PC-3 (cell line): ENCODE measurements at regions not wholly inside any gene's neighbourhood (a gene's known extent, or its start where the extent isn't known, plus 50 kb on each side); places are given as distances from the start of the nearest gene placed in this dataset.
"Not testable (repeated sequence)": the region's sequence is repeated elsewhere in the genome, so short reads cannot be mapped to it uniquely, and the experiment has no call there.

Experiments used
- ATAC-seq: fragments of 200-7000 bp; cut with Tn5 transposase; 2 replicates; pipeline ENCODE4 v1.9.1; 2020; ENCODE audit warnings: mild to moderate bottlenecking, moderate library complexity
- BruUV-seq: library from RNA; stranded (reverse); fragments of 400-500 nt; replicated peaks from 2 replicates; lab custom pipeline; 2021; lab: Mats Ljungman, UMichigan
- CTCF ChIA-PET: fragments of 300-600 bp; sonication (Branson Sonifier 250); formaldehyde crosslinking; loops from one replicate; lab custom pipeline; 2022; ENCODE audit warnings: antibody characterized with exemption; lab: Charles Lee
- POLR2A ChIA-PET: fragments of 300-600 bp; sonication (Branson Sonifier 250); formaldehyde crosslinking; loops from one replicate; lab custom pipeline; 2022; ENCODE audit warnings: antibody characterized with exemption; ENCODE audit not compliant: unreplicated experiment; lab: Charles Lee
- DNase-seq: peaks from one replicate; pipeline ENCODE4 v3.0.0-alpha.2; 2015
- H2AFZ ChIP-seq: fragments of 300-600 bp; sonication (generic); 2 replicates; pipeline ENCODE4 v1.6.0; 2016; ENCODE audit warnings: antibody characterized with exemption, low read length
- H3F3A ChIP-seq: fragments of 300-600 bp; sonication (generic); one replicate; pipeline ENCODE4 v1.6.0; 2017; ENCODE audit warnings: antibody characterized with exemption, low read length, control low read depth, mild to moderate bottlenecking; ENCODE audit not compliant: unreplicated experiment
- H3K27ac ChIP-seq: fragments of 300-600 bp; sonication (generic); 2 replicates; pipeline ENCODE4 v1.5.1; 2016; ENCODE audit warnings: mild to moderate bottlenecking, low read length
- H3K27me3 ChIP-seq: fragments of 300-600 bp; sonication (generic); 2 replicates; pipeline ENCODE4 v1.6.1; 2016; ENCODE audit warnings: low read length, mixed read lengths
- H3K36me3 ChIP-seq: fragments of 300-600 bp; sonication (generic); 2 replicates; pipeline ENCODE4 v1.6.1; 2016; ENCODE audit warnings: low read depth, mixed run types, low read length, mixed read lengths
- H3K4me1 ChIP-seq: fragments of 300-600 bp; sonication (generic); 2 replicates; pipeline ENCODE4 v1.5.1; 2016; ENCODE audit warnings: low read length; ENCODE audit not compliant: insufficient read depth
- H3K4me2 ChIP-seq: fragments of 300-600 bp; sonication (generic); 2 replicates; pipeline ENCODE4 v1.6.0; 2016; ENCODE audit warnings: low read length
- H3K4me3 ChIP-seq: fragments of 300-600 bp; sonication (generic); 2 replicates; pipeline ENCODE4 v1.5.1; 2016; ENCODE audit warnings: mild to moderate bottlenecking, low read length, mixed read lengths
- H3K79me2 ChIP-seq: fragments of 300-600 bp; sonication (generic); 2 replicates; pipeline ENCODE4 v1.6.1; 2017; ENCODE audit warnings: low read length, mixed read lengths
- H3K9ac ChIP-seq: fragments of 300-600 bp; sonication (generic); 2 replicates; pipeline ENCODE4 v1.6.0; 2016; ENCODE audit warnings: mild to moderate bottlenecking, low read length
- H3K9me2 ChIP-seq: fragments of 300-600 bp; sonication (generic); replicated peaks from 2 replicates; pipeline ENCODE4 v1.6.1; 2016; ENCODE audit warnings: mixed run types, low read length, mixed read lengths
- H3K9me3 ChIP-seq: fragments of 300-600 bp; sonication (generic); 2 replicates; pipeline ENCODE4 v1.6.1; 2016; ENCODE audit warnings: low read length, mixed read lengths
- H4K20me1 ChIP-seq: fragments of 300-600 bp; sonication (generic); 2 replicates; pipeline ENCODE4 v1.6.1; 2016; ENCODE audit warnings: low read length, mixed read lengths
- EZH2 ChIP-seq: fragments of 300-600 bp; sonication (generic); IDR thresholded peaks from one replicate; pipeline ENCODE4 v1.6.1; 2017; ENCODE audit warnings: antibody characterized with exemption, mild to moderate bottlenecking, low read length; ENCODE audit not compliant: unreplicated experiment
- EZH2phosphoT487 ChIP-seq: fragments of 300-600 bp; sonication (generic); IDR thresholded peaks from 2 replicates; pipeline ENCODE4 v1.6.1; 2018; ENCODE audit warnings: mild to moderate bottlenecking, antibody characterized with exemption, low read length, borderline replicate concordance
- intact Hi-C: fragments of 100-400 bp; cut with micrococcal nuclease; formaldehyde crosslinking; loops from 2 replicates; pipeline ENCODE4 v1.9.0; 2023
- TF ChIP-seq, protein P1 (sequence below): fragments of 300-600 bp; sonication (generic); conservative IDR thresholded peaks from 2 replicates; pipeline ENCODE4 v1.5.1; 2017; ENCODE audit warnings: antibody characterized with exemption, low read depth, mild to moderate bottlenecking, low read length

- H3K27ac ChIP-seq: no peak overlapping the region
- no peaks in the 10 kb centered on the region for H3K27me3 ChIP-seq
- DNase-seq: no peak
- intact Hi-C loops: no loop called here
- no peaks in the 10 kb centered on the region for H3F3A ChIP-seq
- 0 out of 2 replicates have a peak, but pooled peaks cover 4% of the 10 kb centered on the region for H3K9me3 ChIP-seq
- H3K4me3 ChIP-seq: no peak overlapping the region
- H3K4me2 ChIP-seq: no peak overlapping the region
- ChIA-PET POLR2A (no interaction called here), CTCF (no interaction called here)
- no peaks in the 10 kb centered on the region for H3K79me2 ChIP-seq
- TF ChIP-seq EZH2 (no peak), EZH2phosphoT487 (no peak)
- TF ChIP-seq, protein P1, sequence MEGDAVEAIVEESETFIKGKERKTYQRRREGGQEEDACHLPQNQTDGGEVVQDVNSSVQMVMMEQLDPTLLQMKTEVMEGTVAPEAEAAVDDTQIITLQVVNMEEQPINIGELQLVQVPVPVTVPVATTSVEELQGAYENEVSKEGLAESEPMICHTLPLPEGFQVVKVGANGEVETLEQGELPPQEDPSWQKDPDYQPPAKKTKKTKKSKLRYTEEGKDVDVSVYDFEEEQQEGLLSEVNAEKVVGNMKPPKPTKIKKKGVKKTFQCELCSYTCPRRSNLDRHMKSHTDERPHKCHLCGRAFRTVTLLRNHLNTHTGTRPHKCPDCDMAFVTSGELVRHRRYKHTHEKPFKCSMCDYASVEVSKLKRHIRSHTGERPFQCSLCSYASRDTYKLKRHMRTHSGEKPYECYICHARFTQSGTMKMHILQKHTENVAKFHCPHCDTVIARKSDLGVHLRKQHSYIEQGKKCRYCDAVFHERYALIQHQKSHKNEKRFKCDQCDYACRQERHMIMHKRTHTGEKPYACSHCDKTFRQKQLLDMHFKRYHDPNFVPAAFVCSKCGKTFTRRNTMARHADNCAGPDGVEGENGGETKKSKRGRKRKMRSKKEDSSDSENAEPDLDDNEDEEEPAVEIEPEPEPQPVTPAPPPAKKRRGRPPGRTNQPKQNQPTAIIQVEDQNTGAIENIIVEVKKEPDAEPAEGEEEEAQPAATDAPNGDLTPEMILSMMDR: no peak
- no peak for ATAC-seq
- BruUV-seq: no TSS peak
- no peak overlapping the region for H2AFZ ChIP-seq
- H4K20me1 ChIP-seq: no peaks in the 10 kb centered on the region
- H3K36me3 ChIP-seq: no peaks in the 10 kb centered on the region
- no peak overlapping the region for H3K9ac ChIP-seq
- no peaks in the 10 kb centered on the region for H3K4me1 ChIP-seq
- H3K9me2 ChIP-seq: no peaks in the 10 kb centered on the region
Observed at GRCh38 chr7:119026391-119026790, 801.9 kb downstream of the ANKRD7 start.

- no peak overlapping the region for H3K4me2 ChIP-seq
- H3K9ac ChIP-seq: no peak overlapping the region
- no peaks in the 10 kb centered on the region for H3K4me1 ChIP-seq
- CTCF ChIA-PET: no interaction called here
- no peaks in the 10 kb centered on the region for H3F3A ChIP-seq
- H3K79me2 ChIP-seq: no peaks in the 10 kb centered on the region
- DNase-seq: peak; percentile 3
- no TSS peak for BruUV-seq
- no peaks in the 10 kb centered on the region for H3K9me3 ChIP-seq
- no peaks in the 10 kb centered on the region for H3K27me3 ChIP-seq
- H3K36me3 ChIP-seq: no peaks in the 10 kb centered on the region
- no peak overlapping the region for H3K27ac ChIP-seq
- peak; percentile 97 for ATAC-seq
- no peaks in the 10 kb centered on the region for H3K9me2 ChIP-seq
- TF ChIP-seq EZH2 (no peak), EZH2phosphoT487 (no peak)
- TF ChIP-seq, protein P1: no peak
- no peak overlapping the region for H2AFZ ChIP-seq
- no peaks in the 10 kb centered on the region for H4K20me1 ChIP-seq
- POLR2A ChIA-PET: no interaction called here
- no peak overlapping the region for H3K4me3 ChIP-seq
- intact Hi-C loops: no loop called here
Observed at GRCh38 chr7:119028736-119029135, 804.2 kb downstream of the ANKRD7 start.

- H3K9me2 ChIP-seq, DNase-seq, H3K4me3 ChIP-seq, H3K4me1 ChIP-seq, ATAC-seq, H3K79me2 ChIP-seq, H2AFZ ChIP-seq, POLR2A ChIA-PET, H3K9me3 ChIP-seq, H3F3A ChIP-seq, BruUV-seq, H3K4me2 ChIP-seq, H3K36me3 ChIP-seq, intact Hi-C loops, H3K9ac ChIP-seq, H3K27me3 ChIP-seq, H3K27ac ChIP-seq, H4K20me1 ChIP-seq, CTCF ChIA-PET: not testable (repeated sequence)
Observed at GRCh38 chr7:119032136-119032535, 807.6 kb downstream of the ANKRD7 start.
